H9 (cell line): ENCODE measurements at regions not wholly inside any gene's neighbourhood (a gene's known extent, or its start where the extent isn't known, plus 50 kb on each side); places are given as distances from the start of the nearest gene placed in this dataset.

ENCODE experiments used
- DNase-seq: peaks from one replicate; pipeline ENCODE4 v3.0.0-alpha.2; 2017
- H2AFZ ChIP-seq: one replicate; pipeline ENCODE4 v1.6.1; 2013; ENCODE audit warnings: mild to moderate bottlenecking, low read length, control low read depth, moderate library complexity
- H2AK5ac ChIP-seq: 2 replicates; pipeline ENCODE4 v1.6.1; 2013; ENCODE audit warnings: low read length, control low read depth, mixed read lengths; ENCODE audit not compliant: insufficient read length
- H2BK120ac ChIP-seq: one replicate; pipeline ENCODE4 v1.6.1; 2013; ENCODE audit warnings: low read depth, mild to moderate bottlenecking, low read length, control low read depth, inconsistent platforms; ENCODE audit not compliant: poor library complexity, severe bottlenecking
- H2BK12ac ChIP-seq: 2 replicates; pipeline ENCODE4 v1.6.1; 2013; ENCODE audit warnings: low read length, control low read depth, mixed read lengths, low read depth; ENCODE audit not compliant: insufficient read length
- H2BK15ac ChIP-seq: 2 replicates; pipeline ENCODE4 v1.6.1; 2013; ENCODE audit warnings: low read depth, low read length, control low read depth
- H2BK20ac ChIP-seq: one replicate; pipeline ENCODE4 v1.6.1; 2013; ENCODE audit warnings: low read depth, mild to moderate bottlenecking, low read length, control low read depth, inconsistent platforms; ENCODE audit not compliant: poor library complexity, severe bottlenecking
- H2BK5ac ChIP-seq: 2 replicates; pipeline ENCODE4 v1.6.1; 2013; ENCODE audit warnings: low read length, control low read depth, mixed read lengths; ENCODE audit not compliant: insufficient read length
- H3K14ac ChIP-seq: 2 replicates; pipeline ENCODE4 v1.6.1; 2013; ENCODE audit warnings: low read length, control low read depth; ENCODE audit not compliant: insufficient read depth
- H3K18ac ChIP-seq: 2 replicates; pipeline ENCODE4 v1.6.1; 2013; ENCODE audit warnings: low read depth, mild to moderate bottlenecking, mixed read lengths, low read length, control low read depth; ENCODE audit not compliant: insufficient read length
- H3K23ac ChIP-seq: 2 replicates; pipeline ENCODE4 v1.6.1; 2013; ENCODE audit warnings: low read length, control low read depth, mixed read lengths, low read depth; ENCODE audit not compliant: insufficient read length
- H3K23me2 ChIP-seq: 2 replicates; pipeline ENCODE4 v1.6.1; 2013; ENCODE audit warnings: low read depth, mild to moderate bottlenecking, mixed read lengths, low read length, control low read depth; ENCODE audit not compliant: insufficient read length, poor library complexity, severe bottlenecking
- H3K27ac ChIP-seq: 2 replicates; pipeline ENCODE4 v1.5.1; 2013; ENCODE audit warnings: low read length, control low read depth, mixed read lengths, low read depth; ENCODE audit not compliant: insufficient read length
- H3K27me3 ChIP-seq: 2 replicates; pipeline ENCODE4 v1.6.1; 2013; ENCODE audit warnings: low read length, control low read depth, inconsistent platforms; ENCODE audit not compliant: insufficient read depth
- H3K4ac ChIP-seq: 2 replicates; pipeline ENCODE4 v1.6.1; 2013; ENCODE audit warnings: low read depth, mild to moderate bottlenecking, control low read depth, inconsistent platforms, low read length, moderate library complexity
- H3K4me1 ChIP-seq: 2 replicates; pipeline ENCODE4 v1.6.1; 2013; ENCODE audit warnings: low read length, control low read depth, inconsistent platforms; ENCODE audit not compliant: insufficient read depth
- H3K4me2 ChIP-seq: 2 replicates; pipeline ENCODE4 v1.6.1; 2013; ENCODE audit warnings: low read length, control low read depth, mixed read lengths; ENCODE audit not compliant: insufficient read length, insufficient read depth
- H3K56ac ChIP-seq: 2 replicates; pipeline ENCODE4 v1.6.1; 2013; ENCODE audit warnings: low read depth, mild to moderate bottlenecking, mixed read lengths, low read length, control low read depth; ENCODE audit not compliant: insufficient read length
- H3K79me1 ChIP-seq: 2 replicates; pipeline ENCODE4 v1.6.1; 2013; ENCODE audit warnings: low read depth, mild to moderate bottlenecking, moderate library complexity, low read length, control low read depth, inconsistent platforms; ENCODE audit not compliant: insufficient read depth, poor library complexity, severe bottlenecking
- H3K79me2 ChIP-seq: 2 replicates; pipeline ENCODE4 v1.6.1; 2013; ENCODE audit warnings: low read length, control low read depth, inconsistent platforms; ENCODE audit not compliant: insufficient read depth
- H3K9ac ChIP-seq: 2 replicates; pipeline ENCODE4 v1.6.1; 2013; ENCODE audit warnings: low read length, control low read depth, mixed read lengths; ENCODE audit not compliant: insufficient read length; ENCODE audit errors: extremely low read depth
- H3K9me3 ChIP-seq: one replicate; pipeline ENCODE4 v1.6.1; 2013; ENCODE audit warnings: low read depth, low read length, inconsistent platforms; ENCODE audit not compliant: control insufficient read depth
- H3T11ph ChIP-seq: one replicate; pipeline ENCODE4 v1.6.1; 2013; ENCODE audit warnings: mild to moderate bottlenecking, low read length, control low read depth, inconsistent platforms
- H4K20me1 ChIP-seq: one replicate; pipeline ENCODE4 v1.6.1; 2013; ENCODE audit not compliant: control insufficient read depth, insufficient read length, insufficient read depth
- H4K5ac ChIP-seq: 2 replicates; pipeline ENCODE4 v1.6.1; 2013; ENCODE audit warnings: low read depth, mild to moderate bottlenecking, mixed read lengths, low read length, control low read depth; ENCODE audit not compliant: insufficient read length
- H4K8ac ChIP-seq: replicated peaks from 2 replicates; pipeline ENCODE4 v1.6.1; 2013; ENCODE audit warnings: low read length, control low read depth, mixed read lengths, low read depth; ENCODE audit not compliant: insufficient read length
- H4K91ac ChIP-seq: 2 replicates; pipeline ENCODE4 v1.6.1; 2013; ENCODE audit warnings: low read depth, mild to moderate bottlenecking, moderate library complexity, mixed read lengths, low read length, control low read depth; ENCODE audit not compliant: insufficient read length
- H3K27ac Mint-ChIP-seq, 3 experiments: 2 replicates in 2 of 3; 3 replicates in 1 of 3; pipeline ENCODE4 v1.8.0; 2020 to 2021; ENCODE audit warnings: mixed read lengths in 3 of 3, mild to moderate bottlenecking in 1 of 3, moderate library complexity in 1 of 3
- H3K27me3 Mint-ChIP-seq: 2 replicates; pipeline ENCODE4 v1.8.0; 2021; ENCODE audit warnings: low read depth, mild to moderate bottlenecking, moderate library complexity, mixed read lengths
- H3K36me3 Mint-ChIP-seq, 3 experiments: 2 replicates in 2 of 3; 3 replicates in 1 of 3; pipeline ENCODE4 v1.8.0; 2020 to 2021; ENCODE audit warnings: low read depth in 3 of 3, mixed read lengths in 3 of 3; ENCODE audit not compliant: insufficient read depth in 1 of 3
- H3K4me1 Mint-ChIP-seq, 2 experiments: 2 replicates each; pipeline ENCODE4 v1.8.0; 2020; ENCODE audit warnings: mixed read lengths in 2 of 2
- H3K4me3 Mint-ChIP-seq, 2 experiments: 2 replicates in 1 of 2; 3 replicates in 1 of 2; pipeline ENCODE4 v1.8.0; 2020 to 2021; ENCODE audit warnings: mild to moderate bottlenecking in 2 of 2, mixed read lengths in 2 of 2, moderate library complexity in 1 of 2
- H3K9me3 Mint-ChIP-seq, 2 experiments: 2 replicates in 1 of 2; 3 replicates in 1 of 2; pipeline ENCODE4 v1.8.0; 2020; ENCODE audit warnings: mild to moderate bottlenecking in 2 of 2, mixed read lengths in 2 of 2, moderate library complexity in 1 of 2
- TF ChIP-seq, protein P1 (sequence below): fragments of 200-600 bp; sonication (generic); conservative IDR thresholded peaks from 3 replicates; pipeline ENCODE4 v1.8.0; 2021; ENCODE audit warnings: antibody characterized with exemption, mild to moderate bottlenecking

DNA sequence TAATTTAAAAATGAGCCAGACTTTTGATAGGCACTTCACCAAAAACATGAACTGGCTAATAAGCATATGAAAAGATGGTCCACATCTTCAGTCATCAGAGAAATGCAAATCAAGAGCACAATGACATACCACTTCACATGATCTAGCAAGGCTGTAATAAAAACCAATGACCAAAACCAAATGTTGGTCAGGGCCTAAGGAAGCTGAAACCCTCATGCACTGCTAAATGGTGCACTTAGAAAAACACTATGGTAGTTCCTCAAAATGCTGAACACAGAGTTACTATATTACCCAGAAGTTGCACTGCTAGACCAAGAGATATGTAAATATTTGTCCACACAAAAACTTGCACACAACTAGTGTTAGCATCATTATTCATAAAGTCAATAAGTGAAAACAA is 504.9 kb upstream of the SOX11 start:
- Histone ChIP-seq H3K56ac (no peak overlapping the region), H2AFZ (no peak overlapping the region), H2BK20ac (no peak overlapping the region), H3K14ac (no peak overlapping the region), H3K9me3 (no peaks in the 10 kb centered on the region), H2BK5ac (no peak overlapping the region), H3K23ac (no peak overlapping the region), H4K8ac (no peak overlapping the region), H3T11ph (no peak overlapping the region), H3K9ac (no peak overlapping the region), H3K79me1 (no peaks in the 10 kb centered on the region), H3K4me1 (peaks cover 6% of the 10 kb centered on the region; the same call in 1 of the 2 replicates), H4K20me1 (no peaks in the 10 kb centered on the region), H3K27me3 (no peaks in the 10 kb centered on the region), H4K5ac (no peak overlapping the region), H3K79me2 (no peaks in the 10 kb centered on the region), H2BK12ac (no peak overlapping the region), H3K18ac (no peak overlapping the region), H2BK15ac (no peak overlapping the region), H4K91ac (no peak overlapping the region), H2AK5ac (no peak overlapping the region), H3K4me2 (no peak overlapping the region), H3K23me2 (no peaks in the 10 kb centered on the region), H3K27ac (no peak overlapping the region), H3K4ac (no peak overlapping the region), H2BK120ac (no peak overlapping the region)
- Mint-ChIP-seq H3K36me3 (no peaks in the 10 kb centered on the region), H3K27ac (no peak overlapping the region), H3K9me3 (peaks cover 0 to 5% of the 10 kb centered on the region in 2 experiments; a peak in 1 of 5 replicates), H3K27me3 (no peaks in the 10 kb centered on the region), H3K4me1 (peaks cover 32 to 36% of the 10 kb centered on the region in 2 experiments), H3K4me3 (no peak overlapping the region)
- TF ChIP-seq, protein P1, sequence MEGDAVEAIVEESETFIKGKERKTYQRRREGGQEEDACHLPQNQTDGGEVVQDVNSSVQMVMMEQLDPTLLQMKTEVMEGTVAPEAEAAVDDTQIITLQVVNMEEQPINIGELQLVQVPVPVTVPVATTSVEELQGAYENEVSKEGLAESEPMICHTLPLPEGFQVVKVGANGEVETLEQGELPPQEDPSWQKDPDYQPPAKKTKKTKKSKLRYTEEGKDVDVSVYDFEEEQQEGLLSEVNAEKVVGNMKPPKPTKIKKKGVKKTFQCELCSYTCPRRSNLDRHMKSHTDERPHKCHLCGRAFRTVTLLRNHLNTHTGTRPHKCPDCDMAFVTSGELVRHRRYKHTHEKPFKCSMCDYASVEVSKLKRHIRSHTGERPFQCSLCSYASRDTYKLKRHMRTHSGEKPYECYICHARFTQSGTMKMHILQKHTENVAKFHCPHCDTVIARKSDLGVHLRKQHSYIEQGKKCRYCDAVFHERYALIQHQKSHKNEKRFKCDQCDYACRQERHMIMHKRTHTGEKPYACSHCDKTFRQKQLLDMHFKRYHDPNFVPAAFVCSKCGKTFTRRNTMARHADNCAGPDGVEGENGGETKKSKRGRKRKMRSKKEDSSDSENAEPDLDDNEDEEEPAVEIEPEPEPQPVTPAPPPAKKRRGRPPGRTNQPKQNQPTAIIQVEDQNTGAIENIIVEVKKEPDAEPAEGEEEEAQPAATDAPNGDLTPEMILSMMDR: no peak
- DNase-seq: no peak
